GM04504 (cell line): ENCODE measurements at regions not wholly inside any gene's neighbourhood (a gene's known extent, or its start where the extent isn't known, plus 50 kb on each side); places are given as distances from the start of the nearest gene placed in this dataset.

Experiments used
- DNase-seq: peaks from one replicate; pipeline ENCODE4 v3.0.0-alpha.2; 2012; ENCODE audit warnings: low read depth

DNA sequence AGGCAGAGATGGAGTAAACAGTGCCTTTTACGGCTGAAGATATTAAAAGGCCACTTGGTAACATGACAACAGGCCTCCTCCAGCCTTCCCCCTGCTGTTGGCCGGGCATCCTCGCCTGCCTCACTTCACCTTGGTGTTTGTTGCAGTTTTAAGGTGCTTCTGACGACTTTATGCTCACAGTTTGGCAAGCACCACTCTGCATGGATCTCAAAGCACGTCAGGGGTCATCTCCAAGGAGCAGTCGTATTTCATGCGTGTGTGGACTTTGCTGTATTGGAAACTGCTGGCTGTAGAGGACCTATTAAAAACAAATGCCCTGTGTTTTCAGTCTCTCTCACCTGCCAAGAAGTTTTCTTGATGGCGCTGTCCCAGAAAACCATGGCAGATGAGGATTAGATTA, 483.1 kb downstream of the RPS24 start:
- DNase-seq, result no peak

DNA sequence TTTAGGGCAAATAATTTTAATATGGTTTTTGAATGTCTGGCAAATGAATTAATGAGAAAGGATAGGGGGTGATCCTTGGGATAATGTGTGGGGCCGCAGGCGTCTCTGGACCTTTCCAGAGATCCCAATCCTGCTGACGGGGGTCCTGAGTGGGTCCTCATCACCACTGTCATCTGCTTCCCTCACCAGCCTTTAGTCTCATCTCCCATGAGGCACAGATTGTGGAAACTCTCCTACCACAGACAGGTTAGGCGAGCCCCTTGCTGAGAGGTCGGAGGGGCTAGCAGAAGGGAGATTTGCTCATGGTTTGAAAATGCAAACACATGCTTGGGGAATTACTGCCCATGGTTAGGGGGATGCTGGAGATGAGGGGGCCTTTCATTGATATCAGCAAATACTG, 484.6 kb downstream of the RPS24 start:
- no peak for DNase-seq

DNA sequence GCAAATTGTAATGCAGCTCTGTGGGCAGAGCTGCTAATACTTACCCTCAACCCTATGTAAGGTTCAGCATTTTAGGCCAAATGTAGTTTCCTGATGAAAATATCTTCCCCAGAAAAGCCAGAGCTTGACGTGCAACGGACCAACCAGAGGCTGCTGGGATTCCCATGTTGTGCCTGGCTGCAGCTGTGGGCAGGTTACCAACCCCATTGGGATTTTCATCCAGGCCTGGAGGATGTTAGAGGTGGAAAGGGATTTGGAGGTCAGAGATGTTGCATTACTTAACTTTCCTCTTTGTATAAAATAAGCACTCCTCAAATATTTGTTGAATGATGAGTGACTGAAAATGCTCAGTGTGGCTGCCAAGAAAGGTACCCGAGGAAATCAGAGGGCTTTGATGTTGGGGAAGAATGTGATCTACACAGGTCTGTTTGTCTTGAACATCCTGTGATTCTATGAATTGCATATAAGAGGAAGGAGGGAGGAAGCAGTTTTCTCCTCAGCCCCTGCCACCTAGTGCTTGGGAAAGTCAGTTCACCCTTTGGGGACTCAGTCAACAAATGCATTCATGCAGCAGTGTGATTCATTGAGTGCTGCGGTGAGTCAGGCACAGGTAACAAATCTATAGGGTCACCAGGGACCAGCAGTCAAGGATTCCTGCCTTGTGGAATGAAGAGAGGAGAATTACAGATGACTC, 487.2 kb downstream of the RPS24 start:
- no peak for DNase-seq

DNA sequence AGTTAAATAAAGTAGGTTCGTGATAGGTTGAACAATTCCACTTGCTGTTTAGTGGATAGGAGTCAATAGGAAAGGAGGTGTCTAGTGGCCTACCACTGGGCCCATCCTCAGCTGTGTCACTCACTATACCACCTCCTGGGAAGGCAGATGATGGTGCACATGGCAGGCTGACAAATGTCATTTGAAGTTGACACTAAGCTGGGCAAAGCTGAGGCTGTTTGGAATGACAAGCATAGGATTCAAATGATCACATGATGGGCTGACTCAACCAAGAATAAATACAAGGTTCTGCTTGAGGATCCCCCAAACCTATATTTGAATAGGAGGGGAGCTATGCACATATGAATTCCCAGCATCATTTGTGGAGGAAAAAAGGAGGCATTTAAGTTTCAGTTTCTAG, 489.8 kb downstream of the RPS24 start:
- DNase-seq, result no peak

DNA sequence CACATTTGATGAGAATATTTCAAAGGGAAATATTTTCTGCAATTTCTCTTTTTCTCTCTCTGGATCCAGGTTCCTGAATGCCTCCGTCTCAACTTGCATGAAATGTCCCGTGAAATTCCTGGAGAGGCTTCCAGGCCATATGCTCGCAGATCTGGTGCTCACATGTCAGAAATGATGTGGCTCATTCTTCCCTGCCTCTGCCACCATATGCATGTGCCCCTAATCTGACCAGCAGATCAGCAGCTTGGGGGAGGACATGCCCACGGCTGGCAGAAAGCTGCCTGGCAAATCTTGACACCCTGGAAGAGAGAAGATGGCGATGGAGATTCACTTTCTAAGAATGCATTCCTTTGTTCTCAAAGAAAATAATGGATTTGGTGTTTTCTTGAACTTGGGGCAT, 490.7 kb downstream of the RPS24 start:
- no peak for DNase-seq

DNA sequence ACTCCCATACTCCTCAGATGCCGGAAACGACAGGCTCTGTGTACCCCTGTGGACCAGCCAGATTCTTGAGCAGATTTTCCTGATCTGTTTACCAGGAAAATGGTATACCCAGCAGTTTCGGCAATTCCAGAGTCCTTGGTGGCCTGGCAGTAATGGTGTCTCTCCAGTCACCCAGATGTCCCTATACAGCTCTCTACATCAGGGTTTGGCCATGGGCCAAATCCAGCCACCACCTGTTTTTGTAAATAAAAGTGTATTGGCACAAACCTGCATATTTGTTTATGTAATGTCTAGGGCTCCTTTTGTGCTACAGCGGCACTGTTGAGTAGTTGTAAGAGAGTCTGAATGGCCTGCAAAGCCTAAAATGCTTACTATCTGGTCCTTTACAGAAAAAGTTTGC, 491.3 kb downstream of the RPS24 start:
- no peak for DNase-seq

DNA sequence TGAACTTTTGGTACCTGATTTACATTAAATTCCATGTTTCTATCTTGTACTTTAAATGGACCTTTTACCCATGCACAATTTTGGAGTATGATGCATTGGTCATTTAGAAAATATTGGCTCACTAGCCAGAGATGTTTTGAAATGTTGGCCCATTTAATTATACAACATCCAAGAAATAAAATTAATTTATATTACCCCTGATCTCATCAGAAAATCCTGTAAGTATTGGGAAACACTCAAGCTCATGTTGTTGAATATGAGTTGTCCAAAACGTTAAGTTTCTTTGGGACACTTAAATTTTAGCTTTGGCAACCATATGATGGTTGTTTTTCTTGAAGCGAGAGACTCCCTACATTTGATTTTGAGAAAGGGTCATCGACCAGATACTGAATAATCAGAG, 492.7 kb downstream of the RPS24 start:
- no peak for DNase-seq

DNA sequence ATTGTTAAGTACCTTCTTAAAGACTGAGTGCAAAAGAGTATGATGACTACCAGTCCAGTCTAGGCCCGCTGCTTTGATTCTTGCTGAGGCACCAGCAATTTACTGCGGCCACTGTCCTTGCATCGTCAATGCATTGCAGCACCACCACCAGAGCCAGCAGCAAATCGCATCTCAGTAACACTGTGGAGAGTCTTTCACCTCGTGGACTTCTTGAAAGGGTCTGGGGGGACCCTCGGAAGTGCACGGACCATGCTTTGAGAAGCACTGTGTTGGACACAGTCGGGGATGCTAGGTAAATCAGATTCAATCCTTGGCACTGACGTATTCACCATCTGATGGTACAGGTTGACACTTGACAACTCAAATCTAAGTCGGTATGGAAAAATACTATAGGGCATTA, 493.6 kb downstream of the RPS24 start:
- DNase-seq, result no peak

DNA sequence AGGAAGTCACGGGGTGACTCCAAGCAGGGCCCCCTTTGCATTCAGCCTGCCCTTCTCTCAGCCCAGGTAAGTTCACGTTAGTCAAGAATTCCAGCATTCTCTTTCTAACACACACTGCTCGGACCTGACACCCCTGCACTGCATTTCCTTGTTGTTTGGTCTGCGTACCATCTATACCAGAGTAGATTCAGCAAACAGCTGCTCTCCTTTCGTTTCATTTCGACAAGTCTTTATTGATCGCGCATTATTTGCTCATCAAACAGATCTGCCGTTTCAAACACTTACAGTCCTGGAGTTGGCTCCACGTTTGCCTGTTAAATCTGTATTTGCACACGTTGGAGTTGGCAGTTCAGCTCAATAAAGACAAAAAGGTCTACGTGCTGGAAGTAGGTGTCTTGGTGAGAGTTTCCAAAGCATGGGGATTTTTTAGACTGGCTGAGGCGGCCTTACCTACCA, 495.1 kb downstream of the RPS24 start:
- no peak for DNase-seq

DNA sequence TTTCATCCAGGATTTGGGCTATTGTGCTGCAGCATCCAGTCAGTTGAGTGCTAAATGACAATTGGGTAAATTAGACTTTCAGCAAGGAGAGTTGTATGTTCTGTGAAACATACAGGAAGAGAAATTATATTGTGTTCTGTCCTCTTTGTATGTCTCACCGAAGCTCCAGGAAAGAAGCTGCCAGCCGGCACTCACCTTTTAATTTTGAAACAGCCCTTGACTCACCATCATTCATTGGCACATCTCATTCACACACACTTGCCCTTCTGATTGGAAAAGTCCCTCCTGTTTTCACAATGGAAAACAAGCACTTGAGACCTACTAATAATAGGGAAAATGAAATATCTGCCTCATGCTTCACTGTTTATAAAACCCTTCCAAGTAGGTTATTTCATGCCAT, 495.6 kb downstream of the RPS24 start:
- DNase-seq, result no peak

DNA sequence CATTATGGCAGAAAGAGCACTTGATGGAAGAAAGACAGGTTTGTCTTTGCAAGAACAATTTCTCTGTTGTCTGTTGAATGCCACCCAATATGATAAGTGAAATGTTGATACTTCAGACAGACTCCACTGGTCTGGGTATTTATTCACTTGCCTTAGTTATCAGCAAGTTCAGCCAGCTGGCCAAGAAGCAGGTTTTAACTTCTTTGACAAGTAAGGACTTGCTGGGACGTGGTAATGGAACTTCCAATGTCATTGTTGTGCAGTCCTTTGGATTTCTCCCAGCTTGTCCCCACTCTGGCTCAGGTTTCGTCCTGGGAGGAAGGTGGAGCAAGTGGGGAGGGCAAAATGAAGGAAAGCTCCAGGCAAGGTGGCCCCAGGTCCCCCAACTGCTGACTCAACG, 497.4 kb downstream of the RPS24 start:
- DNase-seq, result no peak

DNA sequence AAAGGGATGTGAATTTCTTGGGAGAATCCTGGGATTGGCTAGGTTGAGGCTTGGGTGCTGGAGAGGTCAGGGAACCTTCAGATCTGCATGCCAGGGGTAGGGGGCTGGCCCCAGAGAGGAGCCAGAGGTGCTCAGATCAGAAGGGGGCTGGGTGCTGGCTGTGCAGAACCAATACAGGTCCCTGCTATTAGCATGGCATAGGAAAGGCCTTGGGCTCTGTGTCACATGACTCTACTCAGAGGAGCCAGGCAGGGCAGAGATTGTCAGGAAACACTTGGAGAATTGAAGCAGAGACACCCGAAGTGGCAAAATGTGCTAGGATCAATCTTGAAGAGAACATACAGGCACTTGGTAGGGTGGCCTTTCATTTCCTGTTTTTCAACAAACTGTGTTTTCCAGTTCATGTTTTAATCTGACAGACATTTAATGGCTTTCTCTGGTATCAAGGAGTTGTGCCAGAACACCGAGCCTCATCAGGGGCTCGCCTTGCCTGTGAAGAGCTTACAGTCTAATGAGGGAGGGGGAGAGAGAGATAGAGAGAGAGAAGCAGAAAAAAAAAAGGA, 498.9 kb downstream of the RPS24 start:
- no peak for DNase-seq

DNA sequence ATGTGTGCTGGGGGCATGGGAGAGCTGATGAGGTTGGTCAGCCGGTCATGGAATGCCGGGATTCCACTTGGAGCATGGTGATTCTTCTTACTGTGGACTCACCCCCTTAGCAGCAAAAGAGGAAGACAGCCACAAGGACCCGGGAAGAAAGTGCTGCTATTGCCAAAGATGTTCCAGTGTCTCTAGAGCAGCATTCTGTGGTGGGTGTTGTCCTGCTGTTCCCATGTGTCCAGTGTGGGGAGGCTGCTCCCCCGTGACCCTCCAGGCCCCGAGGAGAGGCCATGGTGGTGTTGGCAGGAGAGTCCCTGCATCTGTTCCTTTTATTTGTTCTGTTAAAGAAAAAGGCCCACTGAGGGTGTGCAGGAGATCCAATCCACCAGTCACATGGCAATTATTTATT, 499.4 kb downstream of the RPS24 start:
- DNase-seq, result no peak

DNA sequence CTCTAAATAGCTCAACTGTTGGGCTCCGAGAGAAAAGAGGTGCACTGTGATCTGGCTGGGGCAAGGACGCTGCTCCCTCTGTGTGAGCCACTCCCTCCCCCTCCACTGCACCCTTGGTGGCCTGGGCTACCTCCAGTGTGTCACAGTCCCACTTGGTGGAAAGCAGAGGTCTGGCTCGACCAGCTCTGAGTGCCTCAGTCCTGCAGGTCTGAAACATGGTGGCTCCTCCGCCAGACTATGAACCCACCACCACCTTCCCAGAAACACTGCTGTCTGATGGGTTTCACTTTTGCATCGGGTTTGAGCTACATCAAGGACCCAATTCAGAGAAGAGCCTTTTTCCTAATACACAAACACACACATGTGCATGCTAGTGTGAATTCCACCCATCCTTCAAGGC, 500.1 kb downstream of the RPS24 start:
- DNase-seq, result no peak

DNA sequence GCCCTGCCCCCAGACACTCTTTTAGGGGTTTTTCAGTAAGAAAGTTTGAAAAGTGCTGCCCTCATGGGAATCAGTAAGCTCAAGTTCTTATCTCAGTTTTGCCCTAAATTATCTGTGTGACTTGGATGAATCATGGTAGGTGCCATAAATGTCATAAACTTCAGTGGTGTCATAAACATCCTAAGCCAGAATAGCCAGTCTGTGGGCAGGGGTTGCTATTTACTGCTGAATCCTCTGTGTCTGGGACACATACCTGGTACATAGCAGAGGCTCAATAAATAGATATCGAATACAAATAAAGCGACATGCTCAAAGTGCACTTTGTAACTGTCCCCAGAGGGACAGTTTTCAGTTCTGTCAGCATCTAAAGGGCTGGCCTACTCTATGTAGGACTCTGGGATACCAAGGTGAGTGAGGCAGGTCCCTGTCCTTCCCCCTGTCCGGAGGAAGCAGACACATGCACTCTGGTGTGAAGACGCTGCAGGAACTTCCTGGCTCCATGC, 502.1 kb downstream of the RPS24 start:
- DNase-seq, result no peak

DNA sequence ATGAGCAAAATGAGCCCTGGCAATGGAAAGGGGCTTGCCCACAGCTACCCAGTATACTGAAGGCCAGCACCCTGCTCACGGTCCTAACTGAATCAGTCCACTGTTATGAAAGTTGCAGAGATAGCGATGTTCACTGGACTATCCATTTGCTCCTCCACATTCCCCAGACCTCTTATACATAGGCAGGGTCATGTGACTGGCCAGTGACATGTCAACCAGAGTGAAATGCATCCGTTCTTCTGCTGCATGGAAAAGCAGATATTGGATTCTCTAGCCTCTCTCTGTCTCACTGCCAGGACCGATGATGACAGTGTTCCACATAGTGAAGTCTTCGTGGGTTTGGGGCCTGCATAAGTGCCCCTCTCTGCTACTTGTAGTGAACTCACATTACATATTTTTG, 503.4 kb downstream of the RPS24 start:
- no peak for DNase-seq

DNA sequence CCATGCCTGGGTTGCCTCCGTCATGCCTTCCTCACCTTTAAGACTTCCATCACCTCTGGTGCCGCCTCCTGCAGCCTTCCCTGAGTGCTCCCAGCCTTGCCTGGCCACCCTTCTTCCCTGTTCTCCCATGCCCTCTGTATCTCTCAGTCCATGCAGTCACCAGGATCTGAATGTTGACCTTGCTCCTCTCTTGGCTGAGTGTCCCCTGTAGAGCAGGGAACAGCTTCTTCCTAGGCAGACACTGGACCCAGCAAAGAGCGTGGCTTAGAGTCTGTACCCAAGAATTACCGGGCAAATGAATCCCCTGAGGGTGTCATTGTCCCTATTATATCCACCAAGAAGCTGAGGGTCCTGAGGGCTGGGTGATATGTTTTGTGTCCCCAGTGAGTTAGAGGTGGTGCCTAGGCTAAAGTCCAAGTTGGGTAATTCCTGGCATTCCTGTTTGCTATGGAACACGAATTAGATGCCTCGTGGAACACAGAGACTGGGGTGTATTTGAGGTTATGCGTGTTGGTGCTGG, 505.6 kb downstream of the RPS24 start:
- DNase-seq, result no peak

DNA sequence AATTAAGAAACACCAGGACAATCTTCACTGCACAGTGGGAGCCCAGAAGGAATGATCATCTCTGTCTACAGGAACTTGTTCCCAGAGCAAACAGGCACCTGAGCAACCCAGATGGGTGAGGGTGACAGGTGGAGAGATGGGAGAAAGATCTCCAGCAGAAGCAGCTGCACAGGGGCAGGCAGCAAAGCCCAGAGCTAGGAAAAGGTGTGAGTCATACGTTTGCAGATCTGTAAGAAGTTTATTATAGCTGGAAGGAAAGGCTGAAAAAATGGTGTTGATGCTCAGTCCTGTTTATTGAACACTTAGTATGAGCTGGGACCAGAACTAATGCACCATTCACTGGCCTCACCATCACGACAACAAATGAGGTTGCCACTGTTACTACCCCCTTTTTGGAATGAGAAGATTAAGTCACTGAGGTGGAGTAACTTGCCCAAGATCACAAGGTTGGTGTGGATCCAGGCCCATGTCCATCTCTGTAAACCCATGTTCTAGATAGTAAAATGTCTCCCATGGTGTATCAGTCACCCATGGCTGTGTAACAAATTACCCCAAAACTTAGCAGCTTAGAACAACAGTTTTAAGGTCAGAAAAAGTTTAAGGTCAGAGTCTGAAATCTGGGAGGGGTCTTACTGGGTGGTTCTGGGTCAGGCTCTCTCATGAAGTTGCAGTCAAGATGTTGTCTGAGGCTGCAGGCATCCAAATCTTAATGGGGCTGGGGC, 506.9 kb downstream of the RPS24 start:
- no peak for DNase-seq

DNA sequence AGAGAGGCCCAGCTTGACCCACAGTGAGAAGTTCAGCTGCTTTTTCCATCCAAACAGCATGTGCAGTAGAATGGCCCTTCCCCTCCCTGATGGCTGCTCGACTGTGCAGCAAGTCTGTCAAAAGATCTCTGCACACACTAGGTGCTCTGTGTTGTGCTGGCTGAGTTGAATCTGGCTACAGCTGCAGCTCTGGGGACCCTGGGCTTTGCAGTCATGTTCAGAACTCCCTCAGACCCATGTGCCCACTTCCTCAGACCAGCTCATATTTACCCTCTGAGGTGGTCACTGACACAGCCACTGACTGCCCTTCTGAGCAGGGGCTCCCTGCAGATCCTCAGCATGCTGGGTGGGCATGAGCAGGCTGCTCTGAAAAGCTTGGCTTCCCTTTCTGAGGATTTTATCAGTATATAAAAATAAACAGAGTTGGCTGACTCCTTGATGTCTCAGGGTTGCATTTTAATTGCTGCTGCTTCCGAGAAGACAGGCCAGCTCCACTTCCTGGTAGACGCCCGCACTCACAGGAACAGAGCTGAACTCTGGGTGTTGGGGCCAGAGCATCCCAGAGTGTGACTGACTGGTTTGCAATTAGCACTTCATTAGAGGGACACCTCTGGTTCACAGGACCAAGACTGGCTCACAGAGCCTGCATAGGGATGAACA, 507.9 kb downstream of the RPS24 start:
- no peak for DNase-seq

DNA sequence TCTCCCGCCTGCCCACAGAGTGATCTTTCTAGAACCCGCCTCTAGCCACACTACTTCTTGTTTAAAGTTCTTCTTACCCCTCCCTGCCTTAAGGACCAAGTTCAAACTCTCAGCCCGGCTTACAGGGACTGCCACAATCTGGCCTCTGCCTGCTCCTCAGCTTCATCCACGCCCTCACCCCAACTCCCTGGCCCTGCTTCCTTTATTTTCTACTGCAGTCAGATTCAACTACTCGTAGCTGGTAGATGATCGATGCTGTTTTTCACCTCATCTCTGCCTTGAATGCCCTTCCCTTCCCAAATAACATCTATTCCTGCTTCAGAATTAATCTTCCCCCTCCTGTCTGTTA, 508.5 kb downstream of the RPS24 start:
- no peak for DNase-seq

DNA sequence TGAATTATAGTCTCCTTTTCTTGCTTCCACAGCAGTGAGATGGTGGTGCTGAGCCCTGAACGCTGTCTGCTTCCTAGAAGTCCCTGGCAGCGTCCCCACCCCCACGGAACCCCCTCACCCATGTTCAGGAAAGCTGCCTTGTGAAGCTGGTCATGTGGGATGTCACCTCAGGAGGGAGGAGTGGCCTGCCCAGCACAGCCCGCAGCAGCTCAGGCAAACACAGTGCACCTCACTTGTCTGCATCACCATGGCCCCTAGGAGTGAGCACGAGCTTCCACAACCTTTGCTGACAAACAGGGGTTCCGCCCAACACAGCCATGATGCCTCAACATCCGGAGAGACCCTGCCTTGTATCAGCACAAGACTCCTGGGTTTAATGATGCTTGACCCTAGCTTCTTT, 508.9 kb downstream of the RPS24 start:
- no peak for DNase-seq

DNA sequence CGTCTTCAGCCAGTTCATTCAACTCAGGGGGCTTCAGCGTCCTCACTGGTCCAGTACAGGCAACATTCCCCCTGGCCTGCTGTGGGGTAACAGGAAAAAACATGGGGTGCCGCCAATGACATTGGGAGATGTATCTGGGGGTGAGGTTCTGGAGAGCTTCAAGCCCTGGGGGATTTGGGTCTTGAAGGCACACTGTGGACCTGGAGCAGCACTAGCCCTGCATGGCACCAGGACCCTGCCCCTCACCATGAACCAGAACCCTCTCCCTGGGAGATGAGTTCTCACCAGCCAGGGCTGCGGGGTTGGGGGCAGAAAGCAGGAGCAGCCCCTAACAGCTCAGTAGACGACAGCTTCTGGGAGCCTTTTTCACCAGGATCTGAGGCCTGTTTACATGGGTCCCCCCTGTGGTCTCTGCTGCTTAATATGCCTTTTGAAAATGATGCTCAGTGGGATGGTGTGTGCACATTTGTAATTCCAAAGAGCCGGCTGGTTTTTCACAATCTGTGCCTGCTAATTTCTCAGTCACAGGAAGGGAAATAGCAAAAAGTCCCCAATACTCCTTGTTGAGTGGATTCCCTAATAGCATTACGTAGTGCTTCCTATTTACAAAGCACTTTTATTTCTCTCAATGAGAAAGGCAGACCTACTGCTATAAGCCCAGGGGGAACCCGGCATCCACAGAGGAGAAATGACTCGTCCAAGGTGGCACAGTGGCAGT, 509.5 kb downstream of the RPS24 start:
- no peak for DNase-seq
